ENCODE measurements at regions not wholly inside any gene's neighbourhood (a gene's known extent, or its start where the extent isn't known, plus 50 kb on each side); places are given as distances from the start of the nearest gene placed in this dataset.

DNA sequence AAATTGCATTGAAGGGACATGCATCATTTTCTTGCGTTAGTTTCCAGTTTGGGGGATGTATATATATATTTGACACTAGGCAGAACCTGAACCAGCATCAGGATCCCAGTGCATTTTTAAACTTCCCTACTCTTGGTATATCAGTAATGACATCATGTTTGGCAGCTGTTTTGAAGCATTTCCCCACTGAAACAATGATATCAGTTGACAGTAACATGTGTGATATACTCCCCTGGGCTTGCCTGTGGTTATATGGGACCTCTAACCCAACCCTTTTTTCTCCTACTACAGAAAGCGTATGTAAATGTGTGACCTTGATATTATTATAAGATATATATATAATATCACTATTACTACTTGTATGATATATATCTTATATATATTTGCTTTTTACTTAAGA is 225.9 kb upstream of the CASK start:
- Mint-ChIP-seq H3K27ac (no peak overlapping the region), H3K4me1 (ENCODE audit: low read depth) (peaks cover 5% of the 10 kb centered on the region), H3K36me3 (no peaks in the 10 kb centered on the region), H3K27me3 (no peaks in the 10 kb centered on the region), H3K9me3 (no peaks in the 10 kb centered on the region), H3K4me3 (no peak overlapping the region)
- CTCF ChIA-PET = no interaction called here
- intact Hi-C loops (cut with micrococcal nuclease) = no loop called here
- DNase-seq = no peak
- POLR2A ChIA-PET = no interaction called here

DNA sequence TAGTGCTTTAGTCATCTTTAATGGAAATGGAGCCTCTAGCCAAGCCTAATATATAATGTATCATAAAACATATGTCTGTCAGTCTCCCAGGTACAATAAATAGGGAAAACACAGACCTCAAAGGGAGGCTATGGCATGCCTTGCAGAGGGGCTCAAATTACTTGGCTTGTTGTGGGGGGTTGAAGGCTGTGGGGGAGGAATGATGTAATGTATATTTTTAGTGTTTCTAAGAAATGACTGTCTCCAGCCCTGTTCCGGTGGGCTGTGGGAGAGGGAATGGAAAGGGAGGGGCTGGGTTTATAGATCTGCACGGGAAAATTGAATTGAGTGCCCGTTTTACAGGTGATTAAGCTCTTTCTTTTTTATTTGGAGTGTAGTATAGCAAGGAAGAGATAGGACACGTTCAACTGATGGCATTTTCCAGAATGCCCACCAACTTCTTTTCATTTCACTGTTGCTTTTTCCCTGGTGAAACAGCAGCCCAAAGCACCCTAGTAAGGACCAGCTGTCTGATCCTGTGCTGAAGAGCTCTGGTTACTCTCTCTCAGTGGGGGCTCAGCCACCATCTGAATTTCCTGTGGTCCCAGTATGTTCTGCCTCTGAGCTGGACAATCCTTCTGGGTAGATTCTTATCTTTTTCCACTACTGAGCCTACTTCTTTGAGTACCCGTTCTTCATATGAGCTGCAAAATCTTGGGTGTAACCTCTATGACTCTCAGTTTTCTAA is 220.7 kb upstream of the CASK start:
- no peak for DNase-seq
- no peak overlapping the region for H3K27ac Mint-ChIP-seq
- intact Hi-C loops (cut with micrococcal nuclease) = no loop called here
- no peaks in the 10 kb centered on the region for H3K4me1 Mint-ChIP-seq (ENCODE audit: low read depth)
- CTCF ChIA-PET = interaction anchor here (0.8 kb wide), 1 partner anchor 15 kb away, joined by 3 read pairs; no protein-coding TSS in a partner anchor
- H3K27me3 Mint-ChIP-seq = no peaks in the 10 kb centered on the region
- peaks cover 5% of the 10 kb centered on the region for H3K36me3 Mint-ChIP-seq
- no peak overlapping the region for H3K4me3 Mint-ChIP-seq
- peaks cover 10% of the 10 kb centered on the region for H3K9me3 Mint-ChIP-seq
- POLR2A ChIA-PET = no interaction called here

DNA sequence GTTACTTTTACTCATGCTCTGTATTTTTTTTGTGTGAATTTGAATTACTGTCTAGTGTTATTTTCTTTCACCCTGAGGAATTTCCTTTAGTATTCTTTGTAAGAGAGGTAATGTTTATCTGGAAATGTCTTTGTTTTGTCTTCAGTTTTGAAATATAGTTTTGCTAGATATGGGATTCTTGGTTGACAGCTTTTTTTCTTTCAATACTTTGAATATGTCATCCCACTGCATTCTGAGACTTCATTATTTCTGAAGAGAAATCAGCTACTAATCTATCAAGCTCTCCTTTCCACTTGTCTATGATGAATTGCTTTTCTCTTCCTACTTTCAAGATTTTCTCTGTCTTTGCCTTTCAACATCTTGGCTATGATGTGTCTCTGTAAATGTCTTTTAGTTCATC is 217.0 kb upstream of the CASK start:
- CTCF ChIA-PET = no interaction called here
- DNase-seq = no peak
- Mint-ChIP-seq H3K9me3 (peaks cover 20% of the 10 kb centered on the region), H3K27ac (no peak overlapping the region), H3K27me3 (no peaks in the 10 kb centered on the region), H3K4me1 (ENCODE audit: low read depth) (no peaks in the 10 kb centered on the region), H3K4me3 (no peak overlapping the region), H3K36me3 (peaks cover 7% of the 10 kb centered on the region)
- POLR2A ChIA-PET = no interaction called here
- intact Hi-C loops (cut with micrococcal nuclease) = no loop called here

GRCh38 chrX:42135583-42136228 is 212.4 kb upstream of the CASK start:
- Mint-ChIP-seq H3K36me3 (peaks cover 5% of the 10 kb centered on the region), H3K9me3 (peaks cover 16% of the 10 kb centered on the region), H3K4me3 (no peak overlapping the region), H3K27me3 (no peaks in the 10 kb centered on the region), H3K4me1 (ENCODE audit: low read depth) (peaks cover 2% of the 10 kb centered on the region), H3K27ac (no peak overlapping the region)
- ChIA-PET CTCF (no interaction called here), POLR2A (no interaction called here)
- intact Hi-C loops (cut with micrococcal nuclease) = no loop called here
- DNase-seq = no peak

DNA sequence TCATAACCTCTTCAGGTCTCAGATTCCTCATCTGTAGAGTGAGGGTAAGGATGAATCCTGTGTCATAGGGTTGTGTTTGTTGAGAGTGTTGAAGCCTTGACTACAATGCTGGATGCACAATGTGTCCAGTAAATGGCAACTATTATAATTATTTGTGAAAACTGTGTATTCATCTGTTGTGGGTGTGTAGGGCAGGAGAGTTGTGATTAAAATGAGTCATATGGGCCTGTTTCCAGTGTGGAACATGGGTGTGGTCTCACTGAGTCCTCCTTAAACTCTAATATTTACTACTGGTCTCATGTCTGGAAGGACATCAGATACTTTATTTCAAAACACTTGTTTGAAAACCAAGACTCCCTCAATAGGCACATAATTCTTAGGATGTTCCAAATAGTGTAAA is 208.5 kb upstream of the CASK start:
- no peaks in the 10 kb centered on the region for H3K36me3 Mint-ChIP-seq
- CTCF ChIA-PET = no interaction called here
- H3K4me1 Mint-ChIP-seq (ENCODE audit: low read depth) = peaks cover 39% of the 10 kb centered on the region
- no peaks in the 10 kb centered on the region for H3K27me3 Mint-ChIP-seq
- POLR2A ChIA-PET = no interaction called here
- no peak overlapping the region for H3K4me3 Mint-ChIP-seq
- H3K9me3 Mint-ChIP-seq = peaks cover 3% of the 10 kb centered on the region
- H3K27ac Mint-ChIP-seq = no peak overlapping the region
- intact Hi-C loops (cut with micrococcal nuclease) = no loop called here
- DNase-seq = no peak

- CTCF ChIA-PET = interaction anchor here (0.7 kb wide), 1 partner anchor 14 kb away, joined by 3 read pairs; no protein-coding TSS in a partner anchor
- H3K4me1 Mint-ChIP-seq (ENCODE audit: low read depth) = peaks cover 47% of the 10 kb centered on the region
- H3K27ac Mint-ChIP-seq = no peak overlapping the region
- intact Hi-C loops (cut with micrococcal nuclease) = loop anchor here (2.0 kb wide), 1 partner anchor 22 kb away; no protein-coding TSS in a partner anchor
- H3K9me3 Mint-ChIP-seq = no peaks in the 10 kb centered on the region
- H3K36me3 Mint-ChIP-seq = no peaks in the 10 kb centered on the region
- POLR2A ChIA-PET = no interaction called here
- no peak overlapping the region for H3K4me3 Mint-ChIP-seq
- H3K27me3 Mint-ChIP-seq = no peaks in the 10 kb centered on the region
- DNase-seq = no peak
Measured at GRCh38 chrX:42129022-42129940, 205.9 kb upstream of the CASK start.

DNA sequence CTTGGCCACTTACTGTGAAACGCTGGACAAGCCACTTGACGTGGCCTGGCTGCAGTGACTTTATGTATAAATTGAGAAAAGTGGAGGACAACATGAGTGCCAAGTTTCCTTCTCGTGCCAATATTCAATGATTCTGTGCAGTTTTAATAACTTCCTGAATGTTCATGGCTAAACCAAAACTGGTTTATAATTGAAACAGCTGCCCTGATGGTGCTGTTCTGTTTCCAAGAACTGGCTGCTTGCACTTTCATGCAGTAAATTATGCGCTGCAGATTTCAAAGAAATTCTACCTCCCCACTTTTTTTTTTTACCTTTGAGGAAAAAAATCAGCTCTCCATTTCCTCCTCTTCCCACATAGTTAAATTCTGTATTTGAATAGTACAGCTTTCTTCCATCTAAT is 205.2 kb upstream of the CASK start:
- POLR2A ChIA-PET = no interaction called here
- Mint-ChIP-seq H3K4me3 (no peak overlapping the region), H3K36me3 (no peaks in the 10 kb centered on the region), H3K4me1 (ENCODE audit: low read depth) (peaks cover 47% of the 10 kb centered on the region), H3K9me3 (no peaks in the 10 kb centered on the region), H3K27me3 (no peaks in the 10 kb centered on the region), H3K27ac (peak overlapping the region; percentile 58)
- DNase-seq = no peak
- intact Hi-C loops (cut with micrococcal nuclease) = loop anchor here (2.0 kb wide), 1 partner anchor 22 kb away; no protein-coding TSS in a partner anchor
- CTCF ChIA-PET = no interaction called here

GRCh38 chrX:42128020-42128419 is 204.7 kb upstream of the CASK start:
- H3K4me1 Mint-ChIP-seq (ENCODE audit: low read depth) = peaks cover 47% of the 10 kb centered on the region
- no peak for DNase-seq
- no peak overlapping the region for H3K4me3 Mint-ChIP-seq
- intact Hi-C loops (cut with micrococcal nuclease) = loop anchor here (2.0 kb wide), 1 partner anchor 21 kb away; no protein-coding TSS in a partner anchor
- POLR2A ChIA-PET = no interaction called here
- H3K36me3 Mint-ChIP-seq = no peaks in the 10 kb centered on the region
- no peaks in the 10 kb centered on the region for H3K9me3 Mint-ChIP-seq
- CTCF ChIA-PET = no interaction called here
- H3K27me3 Mint-ChIP-seq = no peaks in the 10 kb centered on the region
- H3K27ac Mint-ChIP-seq = peak overlapping the region; percentile 58

GRCh38 chrX:42127563-42127962 is 204.2 kb upstream of the CASK start:
- Mint-ChIP-seq H3K27me3 (no peaks in the 10 kb centered on the region), H3K4me3 (no peak overlapping the region), H3K4me1 (ENCODE audit: low read depth) (peaks cover 47% of the 10 kb centered on the region), H3K27ac (no peak overlapping the region), H3K9me3 (no peaks in the 10 kb centered on the region), H3K36me3 (no peaks in the 10 kb centered on the region)
- no peak for DNase-seq
- intact Hi-C loops (cut with micrococcal nuclease) = no loop called here
- POLR2A ChIA-PET = no interaction called here
- CTCF ChIA-PET = no interaction called here

GRCh38 chrX:42123369-42123768 is 200.0 kb upstream of the CASK start:
- Mint-ChIP-seq H3K4me3 (no peak overlapping the region), H3K9me3 (no peaks in the 10 kb centered on the region), H3K27me3 (no peaks in the 10 kb centered on the region), H3K36me3 (no peaks in the 10 kb centered on the region), H3K27ac (no peak overlapping the region), H3K4me1 (ENCODE audit: low read depth) (peaks cover 22% of the 10 kb centered on the region)
- ChIA-PET POLR2A (no interaction called here), CTCF (no interaction called here)
- no peak for DNase-seq
- intact Hi-C loops (cut with micrococcal nuclease) = no loop called here

- peaks cover 2% of the 10 kb centered on the region for H3K9me3 Mint-ChIP-seq
- ChIA-PET CTCF (no interaction called here), POLR2A (no interaction called here)
- H3K36me3 Mint-ChIP-seq = no peaks in the 10 kb centered on the region
- H3K27ac Mint-ChIP-seq = no peak overlapping the region
- intact Hi-C loops (cut with micrococcal nuclease) = no loop called here
- H3K4me1 Mint-ChIP-seq (ENCODE audit: low read depth) = no peaks in the 10 kb centered on the region
- no peak for DNase-seq
- no peaks in the 10 kb centered on the region for H3K27me3 Mint-ChIP-seq
- H3K4me3 Mint-ChIP-seq = no peak overlapping the region
Measured at GRCh38 chrX:42119076-42119475, 195.7 kb upstream of the CASK start.

DNA sequence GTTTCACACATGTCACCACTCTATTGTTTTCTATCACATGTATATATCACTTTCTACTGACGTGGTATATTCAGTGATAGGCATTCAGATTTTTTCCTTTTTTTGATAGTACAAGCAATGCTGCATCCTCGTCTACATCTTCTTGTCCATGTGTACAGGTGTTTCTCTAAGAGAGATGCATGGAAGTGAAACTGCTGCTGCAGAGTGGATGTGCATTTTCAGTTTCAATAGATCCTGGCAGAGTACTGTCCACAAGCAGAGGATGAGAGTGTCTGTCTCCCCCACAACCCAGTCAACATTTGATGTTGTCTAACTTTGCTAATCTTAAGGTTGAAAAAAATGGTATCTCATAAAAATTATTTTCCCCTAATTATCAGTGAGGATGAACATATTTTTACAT is 194.0 kb upstream of the CASK start:
- H3K9me3 Mint-ChIP-seq = peaks cover 2% of the 10 kb centered on the region
- intact Hi-C loops (cut with micrococcal nuclease) = no loop called here
- no peaks in the 10 kb centered on the region for H3K4me1 Mint-ChIP-seq (ENCODE audit: low read depth)
- ChIA-PET CTCF (no interaction called here), POLR2A (no interaction called here)
- no peaks in the 10 kb centered on the region for H3K27me3 Mint-ChIP-seq
- no peaks in the 10 kb centered on the region for H3K36me3 Mint-ChIP-seq
- no peak for DNase-seq
- H3K4me3 Mint-ChIP-seq = no peak overlapping the region
- H3K27ac Mint-ChIP-seq = no peak overlapping the region

Measured in activated CD4-positive, alpha-beta memory T cell treated with anti-CD3 and anti-CD28 coated beads for 36 hours (primary cell).